HUDEP-2 (cell line): ENCODE measurements at regions not wholly inside any gene's neighbourhood (a gene's known extent, or its start where the extent isn't known, plus 50 kb on each side); places are given as distances from the start of the nearest gene placed in this dataset.

Source experiments
- DNase-seq, 76 experiments: peaks; one replicate each; lab custom pipeline; 2025; ENCODE audit not compliant: unreplicated experiment in 76 of 76; lab: John Stamatoyannopoulos, UW

- DNase-seq: no peak
These were observed 163.2 kb upstream of the LRRC7 start for GRCh38 chr1:69404486-69404885.

- DNase-seq: no peak
These were observed 161.5 kb upstream of the LRRC7 start for GRCh38 chr1:69406244-69406643.

GRCh38 chr1:69409731-69410456 lies 157.8 kb upstream of the LRRC7 start:
- no peak for DNase-seq

- no peak for DNase-seq
These were observed 157.3 kb upstream of the LRRC7 start for GRCh38 chr1:69410457-69410850.

GRCh38 chr1:69410893-69411292 lies 156.8 kb upstream of the LRRC7 start:
- DNase-seq: no peak

GRCh38 chr1:69411617-69412016 lies 156.1 kb upstream of the LRRC7 start:
- no peak for DNase-seq

GRCh38 chr1:69413129-69413528 lies 154.6 kb upstream of the LRRC7 start:
- no peak for DNase-seq

- no peak for DNase-seq
These were observed 153.1 kb upstream of the LRRC7 start for GRCh38 chr1:69414574-69414973.

GRCh38 chr1:69421286-69421685 lies 146.4 kb upstream of the LRRC7 start:
- DNase-seq: no peak

- DNase-seq: no peak
These were observed 141.9 kb upstream of the LRRC7 start for GRCh38 chr1:69425871-69426270.

- DNase-seq: no peak
These were observed 141.3 kb upstream of the LRRC7 start for GRCh38 chr1:69426401-69426800.

- DNase-seq: no peak
These were observed 134.6 kb upstream of the LRRC7 start for GRCh38 chr1:69433073-69433472.

- DNase-seq: no peak
These were observed 131.6 kb upstream of the LRRC7 start for GRCh38 chr1:69436151-69436550.

GRCh38 chr1:69438056-69438795 lies 129.5 kb upstream of the LRRC7 start:
- no peak for DNase-seq

GRCh38 chr1:69441496-69441895 lies 126.2 kb upstream of the LRRC7 start:
- DNase-seq: no peak

- no peak for DNase-seq
These were observed 116.5 kb upstream of the LRRC7 start for GRCh38 chr1:69451196-69451595.

GRCh38 chr1:69455718-69456117 lies 112.0 kb upstream of the LRRC7 start:
- no peak for DNase-seq

- DNase-seq: peak in 2 of 76 experiments; percentile 7 to 10
These were observed 108.5 kb upstream of the LRRC7 start for GRCh38 chr1:69459244-69459643.

- no peak for DNase-seq
These were observed 92.7 kb upstream of the LRRC7 start for GRCh38 chr1:69475021-69475420.

- no peak for DNase-seq
These were observed 88.0 kb upstream of the LRRC7 start for GRCh38 chr1:69479734-69480133.

GRCh38 chr1:69483246-69483645 lies 84.5 kb upstream of the LRRC7 start:
- DNase-seq: no peak

- no peak for DNase-seq
These were observed 82.1 kb upstream of the LRRC7 start for GRCh38 chr1:69485616-69486015.
